ENCODE measurements at regions not wholly inside any gene's neighbourhood (a gene's known extent, or its start where the extent isn't known, plus 50 kb on each side); places are given as distances from the start of the nearest gene placed in this dataset.

DNA sequence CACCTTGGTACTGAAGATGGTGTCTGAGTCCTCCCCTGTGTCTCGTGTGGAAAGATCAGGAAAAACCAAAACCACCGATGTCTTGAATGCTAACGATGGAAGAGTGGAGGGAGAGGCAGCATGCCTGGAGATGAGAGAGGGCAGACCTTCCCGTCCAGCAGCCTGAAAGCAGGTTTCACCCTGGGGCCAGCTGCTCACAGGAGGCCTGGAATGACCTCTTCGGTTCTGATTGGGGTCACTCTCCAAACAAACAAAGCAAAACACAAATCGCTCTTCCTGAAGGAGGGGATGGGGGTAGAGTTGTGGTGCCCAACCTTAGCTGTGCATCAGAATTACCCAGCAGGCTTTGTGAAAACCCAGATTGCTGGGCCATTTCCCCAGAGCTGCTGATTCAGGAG, 142.3 kb upstream of the SOX1 start:
- TF ChIP-seq TAF1 (IDR thresholded peaks at IDR 0.05; ENCODE audit: low read depth, low read length) (no peak), POLR2AphosphoS5 (IDR thresholded peaks at IDR 0.05; ENCODE audit: low read depth, low read length) (no peak), POLR2A (IDR thresholded peaks at IDR 0.05; ENCODE audit: low read depth, low read length) (no peak), SPI1 (IDR thresholded peaks at IDR 0.05; ENCODE audit: low read depth, low read length) (no peak)

All from GM12891 (cell line).